HG03354 (cell line): ENCODE measurements at regions not wholly inside any gene's neighbourhood (a gene's known extent, or its start where the extent isn't known, plus 50 kb on each side); places are given as distances from the start of the nearest gene placed in this dataset.

Source experiments
- ATAC-seq: cut with Tn5 transposase; IDR thresholded peaks from one replicate; pipeline ENCODE4 v1.9.1; 2021; ENCODE audit warnings: mild to moderate bottlenecking; ENCODE audit not compliant: unreplicated experiment, poor library complexity, severe bottlenecking

- no peak for ATAC-seq
Observed at GRCh38 chr5:155276231-155276630, 262.7 kb downstream of the KIF4B start.

GRCh38 chr5:155278532-155278931 is 265.0 kb downstream of the KIF4B start:
- ATAC-seq, result no peak

DNA sequence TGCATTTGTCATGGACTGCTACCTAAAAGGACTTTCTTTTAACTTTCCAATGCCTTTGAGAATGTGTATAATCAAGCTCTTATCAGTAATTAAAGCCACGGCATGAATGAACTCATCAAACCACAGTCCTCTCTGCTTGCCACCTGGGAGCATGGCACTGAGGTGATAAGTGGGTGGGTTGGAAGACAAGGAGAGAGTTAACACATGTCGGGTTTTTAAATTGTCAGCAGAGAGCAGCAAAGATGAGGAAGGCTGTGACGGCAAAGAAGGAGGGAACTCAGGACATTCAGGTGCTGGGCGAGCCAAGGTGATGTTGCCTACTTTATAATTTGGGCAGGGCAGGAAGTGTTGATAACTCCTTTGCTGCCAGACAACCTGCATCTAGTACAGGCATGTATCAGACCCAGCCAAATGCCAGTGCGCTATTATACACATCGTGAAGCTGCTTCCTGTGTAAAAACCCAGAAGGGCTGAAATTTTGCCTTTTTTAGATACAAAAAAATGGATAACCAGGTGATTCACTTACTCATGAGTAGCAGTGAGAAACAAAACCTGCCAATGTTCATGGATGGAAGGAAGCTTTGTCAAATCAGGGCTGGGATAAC is 269.1 kb downstream of the KIF4B start:
- no peak for ATAC-seq

DNA sequence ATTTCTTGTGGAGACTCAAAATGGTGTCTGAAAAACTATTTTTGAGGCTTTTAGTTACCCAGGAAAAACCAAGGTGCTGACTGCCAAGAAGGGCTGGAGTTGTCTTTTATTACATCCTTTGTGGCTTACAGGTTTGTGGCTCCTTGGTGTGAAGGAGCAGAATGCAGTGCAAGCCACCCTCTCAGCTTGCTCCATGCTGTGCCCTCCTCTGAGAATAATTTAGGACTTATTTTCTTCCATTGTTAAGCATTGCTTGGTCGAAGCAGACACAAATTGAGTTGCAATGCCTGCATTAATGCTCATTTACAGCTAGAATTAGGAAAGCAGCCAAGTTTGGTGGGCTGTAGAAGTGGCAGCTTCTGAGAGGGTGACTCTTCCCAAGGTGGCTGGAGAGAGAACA is 272.2 kb downstream of the KIF4B start:
- no peak for ATAC-seq

DNA sequence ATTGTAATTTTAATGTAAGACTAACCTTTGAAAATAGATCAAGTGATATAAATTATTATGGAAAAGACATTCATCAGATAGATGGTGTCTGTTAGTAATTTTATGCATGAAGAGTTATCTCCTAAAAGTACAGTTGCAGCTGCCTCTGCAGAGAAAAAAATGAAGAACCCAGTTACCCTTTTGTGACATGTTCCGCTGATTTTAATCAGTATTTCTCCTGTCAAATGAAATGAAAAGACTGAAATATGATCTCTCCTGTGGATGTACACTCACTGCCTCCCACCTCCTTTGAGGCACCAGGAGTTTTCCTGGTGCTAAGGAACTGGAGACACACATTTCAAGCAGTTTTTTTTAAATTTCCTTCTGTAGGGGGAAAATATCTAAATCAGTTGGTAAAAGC is 277.4 kb downstream of the KIF4B start:
- no peak for ATAC-seq

DNA sequence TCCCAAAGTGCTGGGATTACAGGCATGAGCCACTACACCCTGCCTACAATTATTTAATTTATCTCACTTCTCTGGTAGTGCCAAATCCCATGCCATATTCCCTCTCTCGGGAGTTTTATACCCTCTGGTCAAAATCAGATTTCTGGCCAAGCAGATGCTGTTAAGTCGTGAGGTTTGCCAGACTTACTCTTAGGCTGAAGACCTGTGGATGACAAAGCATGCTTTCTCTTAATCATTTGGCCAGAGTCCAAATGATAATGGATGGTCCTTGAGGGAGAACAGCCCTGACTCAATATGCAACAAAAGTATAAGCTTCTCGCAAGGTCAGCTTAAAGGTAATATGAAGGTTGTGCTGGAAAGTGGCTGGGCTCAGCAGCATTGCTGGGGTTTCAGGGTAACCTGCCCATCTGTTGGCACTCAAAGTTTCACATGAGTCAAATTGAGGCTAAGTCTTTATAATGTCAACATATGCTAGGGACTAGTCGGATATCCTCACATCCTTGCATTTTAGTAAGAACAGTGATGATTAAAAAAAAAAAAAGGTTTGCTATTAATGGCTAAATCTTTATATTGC is 280.1 kb downstream of the KIF4B start:
- ATAC-seq, result no peak

DNA sequence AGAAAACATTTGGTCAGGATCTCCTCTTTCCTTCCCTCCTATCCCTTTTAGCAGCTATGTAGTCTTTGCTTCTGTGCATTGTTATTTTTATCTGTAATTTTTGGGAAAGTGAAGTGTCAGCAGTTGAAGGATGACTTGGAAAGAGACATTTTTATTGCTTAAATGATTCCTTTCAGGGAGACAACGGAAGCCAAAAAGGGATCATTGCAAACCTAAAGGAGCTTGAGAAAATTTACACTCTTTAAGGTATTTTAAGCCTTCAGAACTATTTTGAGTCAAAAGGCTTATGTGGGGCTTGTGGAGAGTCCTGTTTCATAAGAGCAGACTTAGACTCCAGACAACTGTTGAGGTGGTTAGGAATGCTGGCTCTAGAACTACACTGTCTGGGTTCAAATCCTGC is 281.6 kb downstream of the KIF4B start:
- no peak for ATAC-seq

DNA sequence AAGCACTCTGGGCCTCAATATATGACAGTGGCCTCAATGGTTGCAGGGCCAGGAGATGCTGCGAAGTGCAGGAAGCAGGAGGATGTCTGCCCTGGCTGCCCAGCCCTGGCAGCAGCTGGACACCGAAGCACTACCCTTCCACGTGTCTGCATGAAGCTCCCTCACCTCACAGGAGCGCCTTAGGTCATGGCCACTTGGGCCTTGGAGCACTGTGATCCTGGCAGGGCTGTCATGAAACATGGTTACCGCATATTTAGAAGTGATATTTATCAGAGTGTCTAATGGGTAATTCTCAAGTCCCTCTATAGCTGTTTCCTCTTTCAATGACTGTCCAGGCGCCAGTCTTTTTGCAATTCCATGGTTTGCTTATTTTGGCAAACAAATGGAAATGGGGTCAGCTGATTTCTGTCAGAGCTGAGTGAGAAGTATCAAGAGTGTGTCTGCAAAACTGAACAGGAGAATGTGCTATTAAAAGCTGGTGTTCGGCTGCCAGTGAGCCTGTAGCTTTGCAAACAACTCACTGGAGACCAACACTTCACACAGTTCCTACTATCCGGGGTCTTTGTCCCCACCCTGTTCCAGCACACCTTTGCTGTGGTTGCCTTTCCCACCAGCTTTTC is 285.9 kb downstream of the KIF4B start:
- ATAC-seq, result no peak

- ATAC-seq, result no peak
Observed at GRCh38 chr5:155303120-155303519, 289.6 kb downstream of the KIF4B start.

GRCh38 chr5:155307229-155307628 is 293.7 kb downstream of the KIF4B start:
- ATAC-seq, result no peak

DNA sequence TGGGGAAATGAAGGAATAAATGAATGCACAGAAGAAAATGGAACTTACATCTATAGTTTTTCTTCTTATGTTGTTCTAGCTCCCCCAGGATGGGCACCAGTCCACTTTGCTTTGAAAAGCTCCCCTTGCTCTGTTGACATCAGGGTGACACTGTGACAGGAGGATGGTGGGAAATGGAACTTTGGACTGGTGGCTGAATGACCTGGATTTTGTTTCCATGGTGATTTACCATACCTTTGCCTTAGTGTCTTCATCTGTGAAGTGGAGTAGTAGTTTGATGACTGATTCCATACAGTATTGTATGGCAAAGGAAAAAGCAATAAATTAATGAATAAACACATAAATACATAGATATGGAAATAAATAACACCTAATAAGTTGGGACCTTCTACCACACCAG is 294.7 kb downstream of the KIF4B start:
- ATAC-seq, result no peak

GRCh38 chr5:155309021-155309746 is 295.6 kb downstream of the KIF4B start:
- ATAC-seq, result no peak

GRCh38 chr5:155311721-155312120 is 298.2 kb downstream of the KIF4B start:
- no peak for ATAC-seq

- ATAC-seq, result no peak
Observed at GRCh38 chr5:155313518-155313917, 300.0 kb downstream of the KIF4B start.

- no peak for ATAC-seq
Observed at GRCh38 chr5:155316070-155316714, 302.6 kb downstream of the KIF4B start.

DNA sequence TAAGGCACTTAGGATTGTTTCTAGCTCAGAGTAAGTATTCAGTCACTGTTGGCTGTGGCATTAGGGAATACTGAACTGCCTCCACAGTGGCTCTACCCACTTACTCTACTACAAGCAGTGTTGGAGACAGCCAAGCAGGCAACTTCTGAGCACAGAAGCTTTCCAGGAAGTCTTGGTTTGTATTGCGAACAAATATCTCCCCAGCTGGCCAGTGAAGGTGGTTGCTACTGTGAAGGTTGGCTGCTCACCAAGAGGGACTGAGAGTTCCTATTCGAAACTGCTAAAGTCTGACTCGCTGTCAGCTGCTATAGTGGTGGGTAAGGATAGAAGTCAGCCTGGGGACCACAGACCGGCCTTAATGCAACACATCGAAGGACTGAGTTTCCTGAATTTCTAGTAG is 319.1 kb downstream of the KIF4B start:
- no peak for ATAC-seq

- ATAC-seq, result no peak
Observed at GRCh38 chr5:155342956-155343355, 329.4 kb downstream of the KIF4B start.

- no peak for ATAC-seq
Observed at GRCh38 chr5:155343468-155343867, 329.9 kb downstream of the KIF4B start.

GRCh38 chr5:155353231-155353630 is 339.7 kb downstream of the KIF4B start:
- no peak for ATAC-seq

DNA sequence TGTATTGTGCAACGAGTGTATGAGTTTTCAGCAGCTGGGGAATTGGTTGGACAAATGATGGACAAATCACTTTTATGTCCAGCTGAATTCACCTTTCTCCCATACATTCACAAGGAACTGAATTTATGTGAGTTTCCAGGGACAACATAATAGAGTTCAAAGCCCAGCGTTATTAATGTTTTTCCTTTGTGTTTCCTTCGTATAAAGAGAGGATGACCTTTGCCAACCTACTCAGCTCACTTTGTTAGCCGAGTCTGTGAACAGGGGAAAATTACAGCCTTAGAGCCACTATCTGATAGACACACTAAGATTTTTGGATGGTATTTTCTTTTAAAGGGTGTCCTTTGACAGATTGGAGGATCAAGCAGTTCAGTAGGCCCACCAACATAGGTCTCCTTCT is 352.5 kb downstream of the KIF4B start:
- ATAC-seq, result no peak
